OCI-LY3 (cell line): ENCODE measurements at regions not wholly inside any gene's neighbourhood (a gene's known extent, or its start where the extent isn't known, plus 50 kb on each side); places are given as distances from the start of the nearest gene placed in this dataset.

ENCODE experiments used
- H2AFZ ChIP-seq: fragments of 200-600, 300-600 bp; shearing (Covaris generic); 2 replicates; pipeline ENCODE4 v1.6.0; 2014; ENCODE audit warnings: antibody characterized with exemption, low read depth, low read length
- H3K27ac ChIP-seq: fragments of 200-600, 300-600 bp; sonication (generic); 2 replicates; pipeline ENCODE4 v1.5.1; 2014; ENCODE audit warnings: mild to moderate bottlenecking, low read length, moderate library complexity, mixed read lengths
- H3K27me3 ChIP-seq: fragments of 200-600, 300-600 bp; sonication (generic); 2 replicates; pipeline ENCODE4 v1.6.1; 2014; ENCODE audit warnings: low read depth, low read length, mixed read lengths
- H3K36me3 ChIP-seq: fragments of 200-600, 300-600 bp; sonication (generic); replicated peaks from 2 replicates; pipeline ENCODE3; 2014; ENCODE audit warnings: low read depth, low read length, mixed read lengths
- H3K4me1 ChIP-seq: fragments of 300-600, 200-600 bp; sonication (generic); 2 replicates; pipeline ENCODE4 v1.6.1; 2014; ENCODE audit warnings: low read length, mixed read lengths
- H3K4me2 ChIP-seq: fragments of 200-600, 300-600 bp; sonication (generic); 2 replicates; pipeline ENCODE4 v1.6.1; 2014; ENCODE audit warnings: low read length, mixed read lengths
- H3K4me3 ChIP-seq: fragments of 300-600, 200-600 bp; sonication (generic); 2 replicates; pipeline ENCODE4 v1.5.1; 2014; ENCODE audit warnings: antibody characterized with exemption, mild to moderate bottlenecking, low read length, moderate library complexity
- H3K79me2 ChIP-seq: fragments of 300-600, 200-600 bp; shearing (Covaris generic); 2 replicates; pipeline ENCODE4 v1.6.1; 2014; ENCODE audit warnings: mild to moderate bottlenecking, low read length, mixed read lengths
- H3K9ac ChIP-seq: fragments of 300-600, 200-600 bp; shearing (Covaris generic); 2 replicates; pipeline ENCODE4 v1.6.0; 2014; ENCODE audit warnings: mild to moderate bottlenecking, low read length, moderate library complexity
- H3K9me3 ChIP-seq: fragments of 200-600, 300-600 bp; shearing (Covaris generic); 2 replicates; pipeline ENCODE4 v1.6.1; 2014; ENCODE audit warnings: low read length, mixed read lengths; ENCODE audit not compliant: insufficient read depth
- H4K20me1 ChIP-seq: fragments of 200-600, 300-600 bp; sonication (generic); 2 replicates; pipeline ENCODE4 v1.6.1; 2016; ENCODE audit warnings: low read length, mixed read lengths; ENCODE audit not compliant: insufficient read depth
- CTCF ChIP-seq: fragments of 200-600, 300-600 bp; sonication (generic); IDR thresholded peaks from 2 replicates; pipeline ENCODE4 v1.5.1; 2014; ENCODE audit warnings: antibody characterized with exemption, low read length, low read depth
- EZH2phosphoT487 ChIP-seq: fragments of 200-600 bp; shearing (Covaris generic); IDR thresholded peaks from 2 replicates; pipeline ENCODE4 v1.6.1; 2018; ENCODE audit warnings: antibody characterized with exemption, mixed run types, low read depth

GRCh38 chr9:7937761-7938491 lies 138.3 kb upstream of the DMAC1 start:
- Histone ChIP-seq H3K27me3 (no peaks in the 10 kb centered on the region), H3K27ac (no peak overlapping the region), H3K9me3 (peaks cover 5% of the 10 kb centered on the region; the same call in 1 of the 2 replicates), H3K4me2 (no peak overlapping the region), H3K79me2 (no peaks in the 10 kb centered on the region), H2AFZ (no peak overlapping the region), H3K36me3 (no peaks in the 10 kb centered on the region), H3K9ac (no peak overlapping the region), H3K4me1 (no peaks in the 10 kb centered on the region), H3K4me3 (no peak overlapping the region), H4K20me1 (no peaks in the 10 kb centered on the region)
- no peak for TF ChIP-seq EZH2phosphoT487
- TF ChIP-seq CTCF, result no peak

GRCh38 chr9:7936996-7937395 lies 137.4 kb upstream of the DMAC1 start:
- Histone ChIP-seq H3K9ac (no peak overlapping the region), H3K4me1 (no peaks in the 10 kb centered on the region), H3K4me2 (no peak overlapping the region), H2AFZ (no peak overlapping the region), H3K9me3 (peaks cover 5% of the 10 kb centered on the region; the same call in 1 of the 2 replicates), H3K4me3 (no peak overlapping the region), H4K20me1 (no peaks in the 10 kb centered on the region), H3K27ac (no peak overlapping the region), H3K27me3 (no peaks in the 10 kb centered on the region), H3K79me2 (no peaks in the 10 kb centered on the region), H3K36me3 (no peaks in the 10 kb centered on the region)
- TF ChIP-seq CTCF (no peak), EZH2phosphoT487 (no peak)

- Histone ChIP-seq H3K27me3 (no peaks in the 10 kb centered on the region), H3K36me3 (no peaks in the 10 kb centered on the region), H2AFZ (0 out of 2 replicates have a peak overlapping the region, but pooled peaks have one; percentile 16), H3K79me2 (no peaks in the 10 kb centered on the region), H3K4me1 (no peaks in the 10 kb centered on the region), H3K9ac (no peak overlapping the region), H3K9me3 (peaks cover 5% of the 10 kb centered on the region; the same call in 1 of the 2 replicates), H3K4me2 (no peak overlapping the region), H3K4me3 (no peak overlapping the region), H4K20me1 (no peaks in the 10 kb centered on the region), H3K27ac (no peak overlapping the region)
- no peak for TF ChIP-seq EZH2phosphoT487
- no peak for TF ChIP-seq CTCF
These were observed 136.6 kb upstream of the DMAC1 start for GRCh38 chr9:7936163-7936562.

- peaks cover 5% of the 10 kb centered on the region; the same call in 1 of the 2 replicates for H3K9me3 ChIP-seq
- H3K4me1 ChIP-seq, result no peaks in the 10 kb centered on the region
- H4K20me1 ChIP-seq, result no peaks in the 10 kb centered on the region
- H3K79me2 ChIP-seq, result no peaks in the 10 kb centered on the region
- H3K4me2 ChIP-seq, result peak overlapping the region; percentile 10; the same call in 1 of the 2 replicates
- no peak overlapping the region for H3K4me3 ChIP-seq
- H2AFZ ChIP-seq, result 0 out of 2 replicates have a peak overlapping the region, but pooled peaks have one; percentile 16
- no peak overlapping the region for H3K27ac ChIP-seq
- TF ChIP-seq CTCF (no peak), EZH2phosphoT487 (no peak)
- H3K27me3 ChIP-seq, result no peaks in the 10 kb centered on the region
- no peaks in the 10 kb centered on the region for H3K36me3 ChIP-seq
- H3K9ac ChIP-seq, result no peak overlapping the region
These were observed 136.1 kb upstream of the DMAC1 start for GRCh38 chr9:7935681-7936080.
